Panc1 (cell line): ENCODE measurements at regions not wholly inside any gene's neighbourhood (a gene's known extent, or its start where the extent isn't known, plus 50 kb on each side); places are given as distances from the start of the nearest gene placed in this dataset.

Experiments
- POLR2AphosphoS5 ChIP-seq: IDR thresholded peaks from 2 replicates; pipeline ENCODE4 v1.6.1; 2012; ENCODE audit warnings: mild to moderate bottlenecking, low read depth, low read length, moderate library complexity
- TF ChIP-seq, protein P1 (sequence below): fragments of 450-650 bp; IDR thresholded peaks from 2 replicates; pipeline ENCODE4 v1.5.1; 2017; ENCODE audit warnings: mild to moderate bottlenecking
- TF ChIP-seq, protein P2 (sequence below), 2 experiments: IDR thresholded peaks; 2 replicates each; pipeline ENCODE4 v1.6.1; 2011 to 2012; ENCODE audit warnings: low read depth in 2 of 2, control low read depth in 1 of 2, low read length in 1 of 2, mild to moderate bottlenecking in 1 of 2, moderate library complexity in 1 of 2; ENCODE audit not compliant: insufficient read depth in 1 of 2

DNA sequence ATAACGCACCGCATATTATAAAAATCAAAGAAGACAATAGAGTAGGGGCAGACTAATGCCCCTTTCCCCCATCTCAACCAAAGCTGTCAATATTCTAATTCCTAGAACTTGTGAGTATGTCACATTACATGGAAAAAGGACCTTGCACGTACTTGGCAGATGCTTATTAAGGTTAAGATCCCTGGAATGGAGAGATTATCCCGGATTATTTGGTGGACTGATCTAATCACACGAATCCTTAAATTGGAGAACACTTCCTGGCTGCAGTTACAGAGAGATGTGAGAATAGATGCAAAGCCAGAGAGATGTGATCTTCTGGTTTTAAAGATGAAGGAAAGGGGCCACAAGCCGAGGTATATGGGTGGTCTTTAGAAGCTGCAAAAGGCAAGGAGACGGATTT is 548.7 kb downstream of the SPRY1 start:
- TF ChIP-seq, protein P1, sequence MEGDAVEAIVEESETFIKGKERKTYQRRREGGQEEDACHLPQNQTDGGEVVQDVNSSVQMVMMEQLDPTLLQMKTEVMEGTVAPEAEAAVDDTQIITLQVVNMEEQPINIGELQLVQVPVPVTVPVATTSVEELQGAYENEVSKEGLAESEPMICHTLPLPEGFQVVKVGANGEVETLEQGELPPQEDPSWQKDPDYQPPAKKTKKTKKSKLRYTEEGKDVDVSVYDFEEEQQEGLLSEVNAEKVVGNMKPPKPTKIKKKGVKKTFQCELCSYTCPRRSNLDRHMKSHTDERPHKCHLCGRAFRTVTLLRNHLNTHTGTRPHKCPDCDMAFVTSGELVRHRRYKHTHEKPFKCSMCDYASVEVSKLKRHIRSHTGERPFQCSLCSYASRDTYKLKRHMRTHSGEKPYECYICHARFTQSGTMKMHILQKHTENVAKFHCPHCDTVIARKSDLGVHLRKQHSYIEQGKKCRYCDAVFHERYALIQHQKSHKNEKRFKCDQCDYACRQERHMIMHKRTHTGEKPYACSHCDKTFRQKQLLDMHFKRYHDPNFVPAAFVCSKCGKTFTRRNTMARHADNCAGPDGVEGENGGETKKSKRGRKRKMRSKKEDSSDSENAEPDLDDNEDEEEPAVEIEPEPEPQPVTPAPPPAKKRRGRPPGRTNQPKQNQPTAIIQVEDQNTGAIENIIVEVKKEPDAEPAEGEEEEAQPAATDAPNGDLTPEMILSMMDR, result no peak
- TF ChIP-seq POLR2AphosphoS5, result no peak
- TF ChIP-seq, protein P2, sequence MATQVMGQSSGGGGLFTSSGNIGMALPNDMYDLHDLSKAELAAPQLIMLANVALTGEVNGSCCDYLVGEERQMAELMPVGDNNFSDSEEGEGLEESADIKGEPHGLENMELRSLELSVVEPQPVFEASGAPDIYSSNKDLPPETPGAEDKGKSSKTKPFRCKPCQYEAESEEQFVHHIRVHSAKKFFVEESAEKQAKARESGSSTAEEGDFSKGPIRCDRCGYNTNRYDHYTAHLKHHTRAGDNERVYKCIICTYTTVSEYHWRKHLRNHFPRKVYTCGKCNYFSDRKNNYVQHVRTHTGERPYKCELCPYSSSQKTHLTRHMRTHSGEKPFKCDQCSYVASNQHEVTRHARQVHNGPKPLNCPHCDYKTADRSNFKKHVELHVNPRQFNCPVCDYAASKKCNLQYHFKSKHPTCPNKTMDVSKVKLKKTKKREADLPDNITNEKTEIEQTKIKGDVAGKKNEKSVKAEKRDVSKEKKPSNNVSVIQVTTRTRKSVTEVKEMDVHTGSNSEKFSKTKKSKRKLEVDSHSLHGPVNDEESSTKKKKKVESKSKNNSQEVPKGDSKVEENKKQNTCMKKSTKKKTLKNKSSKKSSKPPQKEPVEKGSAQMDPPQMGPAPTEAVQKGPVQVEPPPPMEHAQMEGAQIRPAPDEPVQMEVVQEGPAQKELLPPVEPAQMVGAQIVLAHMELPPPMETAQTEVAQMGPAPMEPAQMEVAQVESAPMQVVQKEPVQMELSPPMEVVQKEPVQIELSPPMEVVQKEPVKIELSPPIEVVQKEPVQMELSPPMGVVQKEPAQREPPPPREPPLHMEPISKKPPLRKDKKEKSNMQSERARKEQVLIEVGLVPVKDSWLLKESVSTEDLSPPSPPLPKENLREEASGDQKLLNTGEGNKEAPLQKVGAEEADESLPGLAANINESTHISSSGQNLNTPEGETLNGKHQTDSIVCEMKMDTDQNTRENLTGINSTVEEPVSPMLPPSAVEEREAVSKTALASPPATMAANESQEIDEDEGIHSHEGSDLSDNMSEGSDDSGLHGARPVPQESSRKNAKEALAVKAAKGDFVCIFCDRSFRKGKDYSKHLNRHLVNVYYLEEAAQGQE (IDR thresholded peaks at IDR 0.05; ENCODE audit: insufficient read depth in 1 of 2, low read depth in 2 of 2, low read length in 1 of 2), result no peak
